OCI-LY7 (cell line): ENCODE measurements at regions not wholly inside any gene's neighbourhood (a gene's known extent, or its start where the extent isn't known, plus 50 kb on each side); places are given as distances from the start of the nearest gene placed in this dataset.

Experiments used
- BruUV-seq: library from RNA; stranded (reverse); fragments of 400-500 nt; replicated peaks from 2 replicates; lab custom pipeline; 2021; lab: Mats Ljungman, UMichigan
- CTCF ChIA-PET: fragments of 300-600 bp; sonication (Branson Sonifier 250); formaldehyde crosslinking; loops from one replicate; lab custom pipeline; 2022; ENCODE audit warnings: antibody characterized with exemption; ENCODE audit not compliant: unreplicated experiment; lab: Charles Lee
- POLR2A ChIA-PET: fragments of 300-600 bp; sonication (Branson Sonifier 250); formaldehyde crosslinking; loops from one replicate; lab custom pipeline; 2022; ENCODE audit warnings: antibody characterized with exemption; lab: Charles Lee
- DNase-seq: peaks from one replicate; pipeline ENCODE4 v3.0.0-alpha.2; 2015; ENCODE audit warnings: low spot score
- H2AFZ ChIP-seq: fragments of 200-600 bp; sonication (generic), shearing (Covaris generic); 2 replicates; pipeline ENCODE4 v1.6.1; 2014; ENCODE audit warnings: mild to moderate bottlenecking, antibody characterized with exemption, low read length, moderate library complexity
- H3K27ac ChIP-seq: fragments of 200-600 bp; sonication (generic); 2 replicates; pipeline ENCODE4 v1.5.1; 2014; ENCODE audit warnings: mixed run types, low read depth, mild to moderate bottlenecking, moderate library complexity, low read length, inconsistent platforms; ENCODE audit not compliant: poor library complexity, severe bottlenecking
- H3K36me3 ChIP-seq: fragments of 200-600 bp; sonication (generic); 2 replicates; pipeline ENCODE4 v1.6.1; 2014; ENCODE audit warnings: mild to moderate bottlenecking, antibody characterized with exemption, low read length, moderate library complexity, mixed read lengths; ENCODE audit not compliant: insufficient read depth
- H3K4me1 ChIP-seq: fragments of 200-600 bp; sonication (generic); 2 replicates; pipeline ENCODE4 v1.5.1; 2014; ENCODE audit warnings: mild to moderate bottlenecking, low read length; ENCODE audit not compliant: insufficient read depth, poor library complexity, severe bottlenecking
- H3K4me2 ChIP-seq: fragments of 200-600 bp; sonication (generic); 2 replicates; pipeline ENCODE4 v1.6.1; 2014; ENCODE audit warnings: mild to moderate bottlenecking, low read length
- H3K4me3 ChIP-seq: fragments of 200-600 bp; sonication (generic); 2 replicates; pipeline ENCODE4 v1.5.1; 2014; ENCODE audit warnings: mild to moderate bottlenecking, low read depth, low read length; ENCODE audit not compliant: poor library complexity, severe bottlenecking
- H3K79me2 ChIP-seq: fragments of 200-600 bp; sonication (generic); 2 replicates; pipeline ENCODE4 v1.6.1; 2016; ENCODE audit warnings: low read depth, mild to moderate bottlenecking, low read length, moderate library complexity, mixed read lengths; ENCODE audit not compliant: insufficient read depth
- H3K9me2 ChIP-seq: fragments of 200-600 bp; sonication (generic); 2 replicates; pipeline ENCODE4 v1.6.1; 2016; ENCODE audit warnings: mild to moderate bottlenecking, low read length, mixed read lengths; ENCODE audit not compliant: insufficient read depth
- H3K9me3 ChIP-seq: fragments of 200-600 bp; sonication (generic); 2 replicates; pipeline ENCODE4 v1.6.1; 2014; ENCODE audit warnings: mild to moderate bottlenecking, mixed run types, low read length, mixed read lengths
- H4K20me1 ChIP-seq: fragments of 200-600 bp; sonication (generic); 2 replicates; pipeline ENCODE4 v1.6.1; 2014; ENCODE audit warnings: mild to moderate bottlenecking, antibody characterized with exemption, low read length, moderate library complexity, mixed read lengths; ENCODE audit not compliant: insufficient read depth
- EZH2phosphoT487 ChIP-seq: fragments of 200-600 bp; sonication (generic); IDR thresholded peaks from 2 replicates; pipeline ENCODE4 v1.6.1; 2018; ENCODE audit warnings: low read depth, borderline replicate concordance, mild to moderate bottlenecking, mixed run types, antibody characterized with exemption, low read length, moderate library complexity, mixed read lengths
- intact Hi-C: fragments of 100-400 bp; cut with micrococcal nuclease; formaldehyde crosslinking; loops from one replicate; pipeline ENCODE4 v1.10.0; 2022; ENCODE audit not compliant: unreplicated experiment
- TF ChIP-seq, protein P1 (sequence below): fragments of 200-600 bp; sonication (generic); conservative IDR thresholded peaks from 2 replicates; pipeline ENCODE4 v1.5.1; 2014; ENCODE audit warnings: mild to moderate bottlenecking, antibody characterized with exemption, low read length, moderate library complexity, mixed read lengths

DNA sequence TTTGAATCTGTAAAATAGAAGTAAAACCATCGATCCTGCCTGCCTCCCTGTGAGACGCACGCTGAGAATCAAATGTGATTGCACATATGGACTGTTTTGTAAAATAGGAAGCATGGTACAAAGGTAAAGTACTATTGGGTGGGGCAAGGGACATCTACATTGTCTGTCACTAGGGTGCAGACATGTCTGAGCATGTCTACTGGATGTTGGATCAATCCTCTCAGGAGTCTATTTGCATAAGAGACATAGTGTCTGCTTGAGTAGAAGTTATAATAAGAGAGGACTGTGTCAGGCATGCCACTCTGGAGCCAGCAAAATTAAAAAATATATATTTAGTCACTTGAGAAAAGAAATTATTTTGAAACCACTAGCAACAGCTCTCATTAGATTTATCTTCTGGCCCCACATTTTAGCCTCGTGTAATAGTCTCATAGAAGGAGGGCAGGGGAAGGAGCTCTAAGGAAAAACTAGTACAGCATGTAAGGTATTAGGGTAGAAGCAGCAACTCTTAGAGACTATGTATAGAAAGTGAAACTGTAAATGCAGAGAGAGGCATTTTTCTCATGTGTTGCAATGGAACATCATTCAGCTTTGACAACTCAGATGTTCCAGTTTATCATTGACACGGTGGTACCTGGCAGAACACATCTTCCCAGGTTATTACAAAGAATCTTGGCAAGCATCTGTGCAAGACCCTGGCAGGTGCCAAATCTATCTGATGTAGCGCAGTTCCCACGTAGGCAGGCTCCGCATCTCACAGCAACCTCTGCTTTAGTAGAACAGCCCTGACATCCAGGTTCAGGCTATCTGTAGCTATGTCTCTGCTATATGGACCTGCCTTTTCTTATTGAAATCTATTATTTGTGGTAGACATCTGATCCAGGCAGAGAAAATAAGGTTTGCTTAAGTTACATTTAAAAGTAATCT is 85.2 kb upstream of the CHL1 start:
- H3K9me3 ChIP-seq = no peaks in the 10 kb centered on the region
- no peaks in the 10 kb centered on the region for H3K79me2 ChIP-seq
- H3K36me3 ChIP-seq = no peaks in the 10 kb centered on the region
- no peak for DNase-seq
- TF ChIP-seq EZH2phosphoT487 = no peak
- TF ChIP-seq, protein P1, sequence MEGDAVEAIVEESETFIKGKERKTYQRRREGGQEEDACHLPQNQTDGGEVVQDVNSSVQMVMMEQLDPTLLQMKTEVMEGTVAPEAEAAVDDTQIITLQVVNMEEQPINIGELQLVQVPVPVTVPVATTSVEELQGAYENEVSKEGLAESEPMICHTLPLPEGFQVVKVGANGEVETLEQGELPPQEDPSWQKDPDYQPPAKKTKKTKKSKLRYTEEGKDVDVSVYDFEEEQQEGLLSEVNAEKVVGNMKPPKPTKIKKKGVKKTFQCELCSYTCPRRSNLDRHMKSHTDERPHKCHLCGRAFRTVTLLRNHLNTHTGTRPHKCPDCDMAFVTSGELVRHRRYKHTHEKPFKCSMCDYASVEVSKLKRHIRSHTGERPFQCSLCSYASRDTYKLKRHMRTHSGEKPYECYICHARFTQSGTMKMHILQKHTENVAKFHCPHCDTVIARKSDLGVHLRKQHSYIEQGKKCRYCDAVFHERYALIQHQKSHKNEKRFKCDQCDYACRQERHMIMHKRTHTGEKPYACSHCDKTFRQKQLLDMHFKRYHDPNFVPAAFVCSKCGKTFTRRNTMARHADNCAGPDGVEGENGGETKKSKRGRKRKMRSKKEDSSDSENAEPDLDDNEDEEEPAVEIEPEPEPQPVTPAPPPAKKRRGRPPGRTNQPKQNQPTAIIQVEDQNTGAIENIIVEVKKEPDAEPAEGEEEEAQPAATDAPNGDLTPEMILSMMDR = no peak
- BruUV-seq = no TSS peak
- no peak overlapping the region for H3K4me3 ChIP-seq
- CTCF ChIA-PET = no interaction called here
- peak overlapping the region; percentile 29; the same call in 1 of the 2 replicates for H3K4me2 ChIP-seq
- no peak overlapping the region for H3K27ac ChIP-seq
- no peak overlapping the region for H2AFZ ChIP-seq
- H3K9me2 ChIP-seq = no peaks in the 10 kb centered on the region
- POLR2A ChIA-PET = interaction anchor here (0.6 to 0.7 kb wide), 3 partner anchors 17 to 70 kb away, joined by 3 read pairs; no protein-coding TSS in a partner anchor
- no peaks in the 10 kb centered on the region for H3K4me1 ChIP-seq
- intact Hi-C loops = no loop called here
- H4K20me1 ChIP-seq = no peaks in the 10 kb centered on the region

- Histone ChIP-seq H3K4me1 (no peaks in the 10 kb centered on the region), H4K20me1 (no peaks in the 10 kb centered on the region), H3K9me2 (no peaks in the 10 kb centered on the region), H3K4me3 (no peak overlapping the region), H3K4me2 (no peak overlapping the region), H2AFZ (no peak overlapping the region), H3K27ac (no peak overlapping the region), H3K79me2 (no peaks in the 10 kb centered on the region), H3K9me3 (no peaks in the 10 kb centered on the region), H3K36me3 (no peaks in the 10 kb centered on the region)
- no TSS peak for BruUV-seq
- POLR2A ChIA-PET = no interaction called here
- intact Hi-C loops = no loop called here
- DNase-seq = no peak
- TF ChIP-seq, protein P1 = no peak
- no peak for TF ChIP-seq EZH2phosphoT487
- CTCF ChIA-PET = no interaction called here
Measured at GRCh38 chr3:112773-113172, 83.8 kb upstream of the CHL1 start.

DNA sequence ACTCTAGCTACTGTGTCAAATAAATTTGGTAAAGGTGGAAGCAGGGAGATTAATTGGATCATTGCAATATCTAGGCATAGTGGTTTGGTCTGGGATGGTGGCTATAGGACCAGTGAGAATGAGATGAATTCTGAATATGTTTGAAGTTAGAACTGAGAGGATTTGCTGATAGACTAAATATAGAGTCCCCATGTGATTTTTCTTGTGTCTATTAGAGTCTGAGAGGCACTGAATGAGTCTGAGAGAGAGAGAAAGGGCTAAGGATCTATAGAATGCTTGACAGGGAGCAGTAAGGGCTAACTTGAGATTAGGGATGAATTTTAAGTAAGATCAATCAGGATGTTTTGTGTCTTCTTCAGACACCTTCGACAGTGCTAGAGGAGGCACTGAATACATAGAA is 77.9 kb upstream of the CHL1 start:
- no peaks in the 10 kb centered on the region for H3K4me1 ChIP-seq
- no TSS peak for BruUV-seq

More for the DNA sequence above, 77.9 kb upstream of the CHL1 start:
- H4K20me1 ChIP-seq = no peaks in the 10 kb centered on the region
- H3K4me3 ChIP-seq = no peak overlapping the region
- intact Hi-C loops = no loop called here
- H3K4me2 ChIP-seq = no peak overlapping the region
- H3K9me2 ChIP-seq = no peaks in the 10 kb centered on the region
- no peak overlapping the region for H2AFZ ChIP-seq
- H3K9me3 ChIP-seq = no peaks in the 10 kb centered on the region
- no peaks in the 10 kb centered on the region for H3K79me2 ChIP-seq
- POLR2A ChIA-PET = interaction anchor here (0.6 kb wide), 1 partner anchor 427 kb away, joined by 4 read pairs; no protein-coding TSS in a partner anchor
- TF ChIP-seq EZH2phosphoT487 = no peak
- TF ChIP-seq, protein P1 = no peak
- CTCF ChIA-PET = interaction anchor here (1.1 kb wide), 1 partner anchor 236 kb away, joined by 3 read pairs; no protein-coding TSS in a partner anchor
- no peaks in the 10 kb centered on the region for H3K36me3 ChIP-seq
- no peak overlapping the region for H3K27ac ChIP-seq
- DNase-seq = no peak
